ENCODE measurements at regions not wholly inside any gene's neighbourhood (a gene's known extent, or its start where the extent isn't known, plus 50 kb on each side); places are given as distances from the start of the nearest gene placed in this dataset.

GRCh38 chr5:175351897-175352590 is 91.9 kb downstream of the DRD1 start:
- TF ChIP-seq, protein P1, sequence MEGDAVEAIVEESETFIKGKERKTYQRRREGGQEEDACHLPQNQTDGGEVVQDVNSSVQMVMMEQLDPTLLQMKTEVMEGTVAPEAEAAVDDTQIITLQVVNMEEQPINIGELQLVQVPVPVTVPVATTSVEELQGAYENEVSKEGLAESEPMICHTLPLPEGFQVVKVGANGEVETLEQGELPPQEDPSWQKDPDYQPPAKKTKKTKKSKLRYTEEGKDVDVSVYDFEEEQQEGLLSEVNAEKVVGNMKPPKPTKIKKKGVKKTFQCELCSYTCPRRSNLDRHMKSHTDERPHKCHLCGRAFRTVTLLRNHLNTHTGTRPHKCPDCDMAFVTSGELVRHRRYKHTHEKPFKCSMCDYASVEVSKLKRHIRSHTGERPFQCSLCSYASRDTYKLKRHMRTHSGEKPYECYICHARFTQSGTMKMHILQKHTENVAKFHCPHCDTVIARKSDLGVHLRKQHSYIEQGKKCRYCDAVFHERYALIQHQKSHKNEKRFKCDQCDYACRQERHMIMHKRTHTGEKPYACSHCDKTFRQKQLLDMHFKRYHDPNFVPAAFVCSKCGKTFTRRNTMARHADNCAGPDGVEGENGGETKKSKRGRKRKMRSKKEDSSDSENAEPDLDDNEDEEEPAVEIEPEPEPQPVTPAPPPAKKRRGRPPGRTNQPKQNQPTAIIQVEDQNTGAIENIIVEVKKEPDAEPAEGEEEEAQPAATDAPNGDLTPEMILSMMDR (conservative IDR thresholded peaks at IDR 0.05; ENCODE audit: low read length) = no peak
- no peak for TF ChIP-seq EZH2phosphoT487 (IDR thresholded peaks at IDR 0.05; ENCODE audit: borderline replicate concordance, low read depth, low read length)
